ENCODE measurements at regions not wholly inside any gene's neighbourhood (a gene's known extent, or its start where the extent isn't known, plus 50 kb on each side); places are given as distances from the start of the nearest gene placed in this dataset.

DNA sequence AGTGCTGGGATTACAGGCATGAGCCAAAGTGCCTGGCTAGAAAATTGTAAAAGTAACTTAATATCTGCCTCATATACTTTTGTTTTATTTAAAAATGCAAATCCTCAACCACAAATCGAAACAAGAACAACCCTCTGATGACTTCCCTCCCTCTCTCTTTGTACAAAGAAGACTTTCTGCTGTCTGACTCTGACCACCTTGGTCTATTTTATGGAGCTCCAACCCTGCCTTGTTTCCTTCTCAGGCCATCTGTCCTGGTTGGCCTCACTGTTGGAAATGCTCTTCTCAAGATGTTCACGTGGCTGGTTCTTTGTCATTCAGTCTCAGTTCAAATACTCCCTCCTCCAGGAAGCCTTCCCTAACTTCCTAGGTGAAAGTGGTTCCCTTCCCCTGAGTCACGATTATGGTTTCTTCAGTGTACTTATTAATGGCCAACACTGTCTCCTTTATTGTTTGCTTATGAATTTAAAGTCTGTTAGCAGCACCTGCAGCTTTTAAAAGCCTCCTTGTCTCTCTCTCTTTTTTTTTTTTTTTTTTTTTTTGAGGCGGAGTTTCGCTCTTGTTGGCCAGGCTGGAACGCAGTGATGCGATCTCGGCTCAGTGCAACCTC lies 151.5 kb upstream of the SALL4 start:
- TF ChIP-seq CTCF (IDR thresholded peaks at IDR 0.05; ENCODE audit: low read depth, low read length, missing input control) (no peak), REST (IDR thresholded peaks at IDR 0.05) (no peak), RAD21 (IDR thresholded peaks at IDR 0.05) (no peak), JUND (IDR thresholded peaks at IDR 0.05) (no peak), YY1 (IDR thresholded peaks at IDR 0.05) (no peak), TAF1 (conservative IDR thresholded peaks at IDR 0.05) (no peak)
- TF ChIP-seq, protein P1, sequence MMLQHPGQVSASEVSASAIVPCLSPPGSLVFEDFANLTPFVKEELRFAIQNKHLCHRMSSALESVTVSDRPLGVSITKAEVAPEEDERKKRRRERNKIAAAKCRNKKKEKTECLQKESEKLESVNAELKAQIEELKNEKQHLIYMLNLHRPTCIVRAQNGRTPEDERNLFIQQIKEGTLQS (IDR thresholded peaks at IDR 0.05), result no peak
- TF ChIP-seq, protein P2, sequence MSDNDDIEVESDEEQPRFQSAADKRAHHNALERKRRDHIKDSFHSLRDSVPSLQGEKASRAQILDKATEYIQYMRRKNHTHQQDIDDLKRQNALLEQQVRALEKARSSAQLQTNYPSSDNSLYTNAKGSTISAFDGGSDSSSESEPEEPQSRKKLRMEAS (IDR thresholded peaks at IDR 0.05), result no peak

Measured in liver (tissue), 3 donors.